Stimulated activated CD8-positive, alpha-beta memory T cell treated with anti-CD3 and anti-CD28 coated beads, Interleukin-4, amount 100 ng/mL, for 24 hours (primary cell): ENCODE measurements at regions not wholly inside any gene's neighbourhood (a gene's known extent, or its start where the extent isn't known, plus 50 kb on each side); places are given as distances from the start of the nearest gene placed in this dataset.
A peak's percentile ranks its signal among the peaks of the same experiment; 100 is the strongest.

Source experiments
- DNase-seq: peaks from one replicate; pipeline ENCODE4 v3.0.0-alpha.2; 2020; ENCODE audit warnings: low read depth

- no peak for DNase-seq
Measured at GRCh38 chr3:94179059-94179458, 116.2 kb downstream of the NSUN3 start.

GRCh38 chr3:94183551-94183950 lies 120.7 kb downstream of the NSUN3 start:
- DNase-seq, result no peak

- no peak for DNase-seq
Measured at GRCh38 chr3:94184781-94185180, 121.9 kb downstream of the NSUN3 start.

- DNase-seq, result no peak
Measured at GRCh38 chr3:94185753-94186152, 122.9 kb downstream of the NSUN3 start.

DNA sequence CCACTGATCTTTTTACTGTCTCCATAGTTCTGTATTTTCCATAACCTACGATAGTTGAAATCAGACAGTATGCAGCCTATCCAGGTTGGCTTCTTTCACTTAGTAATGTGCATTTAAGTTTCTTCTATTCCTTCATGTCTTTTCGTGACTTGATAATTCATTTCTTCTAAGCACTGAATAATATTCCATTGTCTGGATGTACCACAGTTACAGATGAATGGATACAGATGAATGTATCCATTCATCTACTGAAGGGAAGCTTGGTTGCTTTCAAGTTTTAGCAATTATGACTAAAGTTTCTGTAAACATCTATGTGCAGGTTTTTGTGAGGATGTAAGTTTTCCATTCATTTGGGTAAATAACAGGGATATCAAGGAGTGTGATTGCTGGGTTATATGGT lies 124.8 kb downstream of the NSUN3 start:
- DNase-seq, result no peak

DNA sequence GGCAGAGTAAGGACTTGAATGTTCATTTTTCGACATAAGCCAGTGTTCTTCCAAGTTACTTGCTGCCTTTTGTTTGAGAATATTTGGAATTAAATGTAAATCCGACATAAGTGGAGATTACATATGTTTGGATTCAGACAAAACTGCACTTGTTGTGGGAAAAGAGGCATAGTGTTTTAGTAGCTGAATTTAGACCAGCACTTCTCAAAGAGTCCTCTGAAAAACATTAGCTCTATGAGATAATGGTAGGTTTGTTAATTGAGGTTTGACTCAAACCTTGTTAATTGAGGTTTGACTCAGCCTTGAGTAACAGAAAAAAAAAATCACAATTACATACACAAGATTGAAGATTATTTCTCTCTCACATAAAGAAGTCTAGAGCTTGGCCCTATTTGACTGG lies 132.5 kb downstream of the NSUN3 start:
- no peak for DNase-seq

DNA sequence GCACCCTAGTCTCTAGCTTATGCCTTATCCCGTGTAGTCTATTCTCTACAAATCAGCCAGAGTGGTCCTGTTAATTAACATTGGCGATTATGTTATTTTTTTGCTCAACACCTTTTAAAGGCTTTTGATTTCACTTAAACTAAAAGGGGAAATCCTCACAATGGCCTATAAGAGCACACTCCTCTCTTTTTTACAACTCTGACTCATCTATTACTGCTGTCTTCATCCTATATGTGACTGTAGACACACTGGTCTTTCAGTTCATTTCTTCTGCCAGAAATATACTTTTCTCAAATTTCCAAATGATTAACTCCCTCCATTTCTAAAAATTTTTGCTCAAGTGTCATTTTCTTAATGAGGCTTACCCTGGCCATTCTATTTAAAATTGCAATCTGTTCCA lies 143.4 kb downstream of the NSUN3 start:
- no peak for DNase-seq

GRCh38 chr3:94210256-94210655 lies 147.4 kb downstream of the NSUN3 start:
- DNase-seq, result no peak

DNA sequence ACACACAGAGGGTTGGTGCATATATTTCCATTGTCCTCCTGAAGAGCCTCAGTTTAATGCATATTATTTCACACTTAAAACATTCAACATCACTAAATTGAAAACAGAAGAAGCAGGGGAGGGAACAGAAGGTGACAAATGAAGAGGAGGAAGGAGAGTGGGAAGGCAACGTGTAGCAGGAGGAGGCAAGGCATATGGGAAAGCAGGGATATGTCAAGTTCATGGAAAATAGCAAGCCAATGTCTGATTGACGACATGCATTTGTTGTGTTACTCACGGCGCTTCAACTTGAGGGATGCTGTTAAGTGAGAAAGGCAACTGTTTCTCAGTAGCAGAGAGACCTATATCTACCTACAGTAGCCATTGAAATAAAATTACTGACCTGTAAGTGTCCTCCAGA lies 154.5 kb downstream of the NSUN3 start:
- no peak for DNase-seq

DNA sequence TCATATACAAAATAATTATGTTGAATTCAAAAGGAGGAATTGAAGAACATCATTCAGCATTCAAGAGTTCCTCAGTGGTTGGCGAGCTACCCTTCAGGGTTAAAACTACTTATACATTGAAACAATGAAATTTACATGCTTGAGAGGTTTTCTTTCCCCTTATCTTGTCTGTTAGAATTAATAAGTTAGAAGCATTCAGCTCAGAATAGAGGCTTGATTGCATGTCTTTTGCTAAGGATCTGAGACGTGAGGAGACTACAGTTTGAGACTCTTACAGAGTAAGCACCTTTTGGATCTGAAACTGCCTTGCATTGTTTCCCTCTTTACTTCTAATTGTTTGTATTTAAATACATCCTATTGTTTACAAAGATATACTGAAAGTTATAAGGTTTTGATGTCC lies 157.6 kb downstream of the NSUN3 start:
- no peak for DNase-seq

DNA sequence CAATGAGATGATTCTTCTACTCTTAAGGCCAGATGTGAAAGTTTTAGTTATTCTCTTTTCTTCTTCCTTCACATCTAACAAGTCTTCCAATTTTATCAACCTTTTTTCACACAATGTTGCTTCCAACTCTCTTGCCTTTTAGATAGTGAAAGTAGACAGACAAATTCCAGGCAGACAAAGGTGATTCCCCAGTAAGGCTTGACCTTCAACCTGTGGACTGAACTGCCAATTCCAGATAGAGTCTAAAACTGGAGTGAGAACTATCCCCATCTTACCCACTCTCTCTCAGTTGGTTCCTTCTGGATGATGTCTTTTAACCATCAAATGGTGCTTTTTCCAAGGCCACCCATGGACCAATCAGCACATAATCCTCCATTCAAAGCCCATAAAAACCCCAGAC lies 159.0 kb downstream of the NSUN3 start:
- no peak for DNase-seq

DNA sequence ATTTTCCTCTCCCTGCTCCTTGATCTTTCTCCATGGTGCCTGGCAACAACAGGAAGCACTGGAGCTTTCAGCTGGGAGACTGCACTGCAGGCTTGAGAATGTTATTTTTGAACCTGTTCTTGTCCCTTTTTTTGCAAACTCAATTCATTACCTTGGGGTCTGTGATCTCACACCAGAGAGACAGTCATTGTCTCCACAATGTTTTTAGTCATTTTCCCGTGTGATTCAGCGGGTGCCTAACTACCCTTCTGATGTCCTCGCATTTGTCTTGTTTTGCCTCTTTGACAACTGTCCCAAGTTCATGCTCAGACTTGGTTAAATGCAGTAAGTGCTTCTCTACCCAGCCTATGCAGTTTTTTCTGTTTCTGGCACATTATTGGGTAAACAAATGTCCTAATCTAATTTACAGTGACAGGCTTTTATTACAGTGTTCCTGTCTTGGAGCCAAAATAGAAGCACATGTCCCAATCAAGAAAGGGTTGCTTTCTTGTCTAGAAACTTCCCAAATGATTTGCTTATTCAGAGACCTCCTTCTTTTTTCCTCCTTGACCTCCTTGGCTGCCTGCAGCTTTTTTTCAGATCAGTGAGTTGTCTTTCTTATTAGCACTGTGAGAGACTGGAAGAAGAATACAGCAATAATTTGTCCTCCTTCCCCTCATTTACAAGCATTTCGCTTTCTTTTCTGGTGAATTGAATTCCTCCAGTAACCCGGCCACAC lies 162.4 kb downstream of the NSUN3 start:
- DNase-seq, result no peak

DNA sequence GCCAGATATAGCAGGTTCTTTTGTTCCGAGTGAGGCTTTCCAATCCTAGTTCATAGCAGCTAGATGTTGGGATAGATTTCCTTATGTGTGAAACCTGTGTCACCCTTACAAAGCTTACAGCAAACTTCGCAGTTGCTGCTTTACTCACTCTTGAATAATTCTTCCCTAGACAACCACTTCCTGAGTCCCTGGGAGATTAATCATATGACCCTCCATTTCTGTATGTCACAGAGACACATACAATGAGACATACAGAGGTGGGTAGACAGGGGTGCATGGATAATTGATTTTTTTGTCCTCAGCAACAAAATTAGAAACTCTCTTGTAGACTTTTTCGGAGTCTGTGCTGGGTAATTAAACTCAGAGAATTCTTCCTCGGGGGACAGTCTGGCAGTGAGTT lies 163.2 kb downstream of the NSUN3 start:
- no peak for DNase-seq

GRCh38 chr3:94232921-94233320 lies 170.1 kb downstream of the NSUN3 start:
- no peak for DNase-seq

- no peak for DNase-seq
Measured at GRCh38 chr3:94234177-94234788, 171.4 kb downstream of the NSUN3 start.

DNA sequence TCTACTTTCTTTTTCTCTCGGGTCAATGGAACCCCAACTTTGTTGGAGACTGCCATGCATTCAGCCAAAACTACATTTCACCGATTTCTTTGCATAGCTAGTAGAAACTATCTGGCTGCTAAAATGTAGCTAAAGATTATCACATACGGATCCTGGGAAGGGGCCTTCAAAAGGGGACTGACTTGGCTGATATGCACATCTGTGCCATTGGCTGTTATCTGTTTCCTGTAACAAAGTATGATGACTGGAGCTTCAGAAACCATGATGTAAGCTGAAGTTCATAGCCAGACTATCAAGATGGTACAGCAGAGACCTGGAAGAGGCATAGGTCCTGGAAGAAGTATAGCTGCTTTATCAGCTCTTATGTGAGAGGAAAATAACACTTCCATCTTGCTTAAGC lies 179.1 kb downstream of the NSUN3 start:
- no peak for DNase-seq

DNA sequence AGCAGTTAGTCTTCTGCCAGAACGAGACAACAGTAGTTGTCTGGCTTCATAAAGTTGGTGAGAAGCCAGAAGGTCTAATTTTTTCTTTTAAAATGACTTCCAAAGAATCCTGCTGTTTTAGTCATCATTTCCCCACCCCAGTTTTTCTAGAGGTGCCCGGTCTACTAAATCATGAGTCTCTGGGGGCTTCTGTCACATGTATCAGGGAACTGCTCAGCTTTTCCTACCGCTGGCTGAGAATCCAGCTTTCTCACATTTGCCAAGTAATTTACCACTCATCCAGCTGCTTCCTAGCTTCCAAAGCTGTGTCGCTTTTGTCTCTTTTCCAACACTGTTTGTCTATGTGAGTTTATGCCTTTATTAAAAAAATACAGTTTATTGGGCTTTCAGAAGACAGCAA lies 183.3 kb downstream of the NSUN3 start:
- no peak for DNase-seq

DNA sequence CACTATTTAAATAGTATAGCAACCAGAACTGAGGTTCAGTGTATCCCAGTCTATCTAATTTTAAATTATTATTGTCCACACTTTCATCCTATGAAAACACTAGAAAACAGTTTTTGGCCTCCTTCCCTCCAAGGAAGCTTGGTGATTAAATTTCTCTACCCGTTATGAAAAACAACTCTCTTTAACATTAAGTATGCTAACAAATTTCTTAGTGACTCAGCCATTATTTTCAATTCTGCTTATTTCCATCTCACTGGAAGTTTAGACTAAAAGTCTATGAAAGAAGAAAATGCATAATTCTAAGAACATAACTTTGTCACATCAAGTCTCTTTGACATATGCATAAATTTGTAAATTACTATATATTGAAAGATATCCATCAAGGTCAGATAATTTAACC lies 185.2 kb downstream of the NSUN3 start:
- no peak for DNase-seq

GRCh38 chr3:94249491-94250079 lies 186.7 kb downstream of the NSUN3 start:
- peak; percentile 35 for DNase-seq

DNA sequence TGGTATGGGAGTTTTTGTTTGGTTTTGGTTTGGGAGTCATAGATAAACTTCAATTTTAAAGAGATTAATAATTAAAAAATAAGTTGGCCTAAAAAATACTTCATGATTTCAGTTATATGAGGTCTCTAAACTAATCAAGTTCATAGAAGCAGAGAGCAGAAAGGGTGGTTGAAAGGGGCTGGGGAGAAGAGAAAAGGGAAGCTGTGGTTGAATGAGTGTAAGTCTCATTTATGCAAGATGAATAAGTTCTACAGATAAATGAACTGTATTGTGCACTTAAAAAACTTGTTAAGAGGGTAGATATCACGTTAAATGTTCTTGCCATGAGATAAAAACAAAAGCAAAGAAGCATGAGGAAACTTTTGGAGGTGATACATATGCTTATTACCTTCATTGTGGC lies 188.7 kb downstream of the NSUN3 start:
- DNase-seq, result no peak

DNA sequence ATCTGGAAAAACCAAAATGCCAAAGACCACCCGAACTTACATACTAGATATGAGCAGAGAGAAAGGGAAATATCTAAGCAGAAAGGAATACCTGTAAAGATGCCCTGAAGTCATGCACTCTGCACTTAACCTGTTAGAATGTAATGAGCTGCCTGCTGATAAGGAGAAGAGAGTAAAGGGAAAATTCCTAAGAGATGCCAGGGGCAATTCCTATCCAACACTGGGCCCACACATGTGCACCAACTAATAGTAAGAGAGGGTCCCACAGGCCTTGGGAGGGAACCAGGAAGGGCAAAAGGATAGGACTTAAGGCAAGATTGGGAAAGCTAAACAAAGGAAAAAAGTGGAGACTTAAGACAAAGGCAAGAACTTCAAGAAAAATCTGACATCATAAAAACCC lies 189.5 kb downstream of the NSUN3 start:
- DNase-seq, result no peak

- no peak for DNase-seq
Measured at GRCh38 chr3:94256888-94257813, 194.3 kb downstream of the NSUN3 start.

- DNase-seq, result no peak
Measured at GRCh38 chr3:94258851-94259250, 196.0 kb downstream of the NSUN3 start.
